Inferior parietal cortex (tissue), 1 donor: ENCODE measurements at regions not wholly inside any gene's neighbourhood (a gene's known extent, or its start where the extent isn't known, plus 50 kb on each side); places are given as distances from the start of the nearest gene placed in this dataset.

Experiments
- DNase-seq: peaks from one replicate; pipeline ENCODE4 v3.0.0-alpha.2; 2016; ENCODE audit errors: extremely low spot score

GRCh38 chr5:86780018-86780417, 162.3 kb downstream of the COX7C start:
- no peak for DNase-seq

GRCh38 chr5:86786955-86787354, 169.2 kb downstream of the COX7C start:
- DNase-seq, result no peak

GRCh38 chr5:86795659-86796058, 177.9 kb downstream of the COX7C start:
- DNase-seq, result no peak

DNA sequence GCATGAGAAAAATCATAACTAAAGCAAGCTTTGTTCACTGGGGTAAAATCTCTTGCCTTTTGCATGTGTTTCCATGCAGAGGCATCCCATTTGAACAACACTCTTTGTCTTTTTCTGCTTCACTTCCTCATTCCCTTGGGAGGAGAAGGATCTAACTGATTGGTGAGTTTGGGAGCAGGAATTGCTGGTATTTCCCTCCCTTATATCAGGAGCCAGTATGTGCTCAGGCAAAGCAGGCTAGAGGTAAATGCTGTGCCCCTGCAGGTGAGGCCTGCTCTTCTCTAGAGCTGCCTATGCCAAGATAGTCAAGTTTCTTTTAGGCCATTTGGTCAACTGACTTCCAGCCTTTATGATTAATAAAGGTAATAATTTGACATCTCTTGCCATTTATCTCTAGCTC, 179.9 kb downstream of the COX7C start:
- DNase-seq, result no peak

- DNase-seq, result no peak
These were observed 188.5 kb downstream of the COX7C start for GRCh38 chr5:86806206-86806605.

DNA sequence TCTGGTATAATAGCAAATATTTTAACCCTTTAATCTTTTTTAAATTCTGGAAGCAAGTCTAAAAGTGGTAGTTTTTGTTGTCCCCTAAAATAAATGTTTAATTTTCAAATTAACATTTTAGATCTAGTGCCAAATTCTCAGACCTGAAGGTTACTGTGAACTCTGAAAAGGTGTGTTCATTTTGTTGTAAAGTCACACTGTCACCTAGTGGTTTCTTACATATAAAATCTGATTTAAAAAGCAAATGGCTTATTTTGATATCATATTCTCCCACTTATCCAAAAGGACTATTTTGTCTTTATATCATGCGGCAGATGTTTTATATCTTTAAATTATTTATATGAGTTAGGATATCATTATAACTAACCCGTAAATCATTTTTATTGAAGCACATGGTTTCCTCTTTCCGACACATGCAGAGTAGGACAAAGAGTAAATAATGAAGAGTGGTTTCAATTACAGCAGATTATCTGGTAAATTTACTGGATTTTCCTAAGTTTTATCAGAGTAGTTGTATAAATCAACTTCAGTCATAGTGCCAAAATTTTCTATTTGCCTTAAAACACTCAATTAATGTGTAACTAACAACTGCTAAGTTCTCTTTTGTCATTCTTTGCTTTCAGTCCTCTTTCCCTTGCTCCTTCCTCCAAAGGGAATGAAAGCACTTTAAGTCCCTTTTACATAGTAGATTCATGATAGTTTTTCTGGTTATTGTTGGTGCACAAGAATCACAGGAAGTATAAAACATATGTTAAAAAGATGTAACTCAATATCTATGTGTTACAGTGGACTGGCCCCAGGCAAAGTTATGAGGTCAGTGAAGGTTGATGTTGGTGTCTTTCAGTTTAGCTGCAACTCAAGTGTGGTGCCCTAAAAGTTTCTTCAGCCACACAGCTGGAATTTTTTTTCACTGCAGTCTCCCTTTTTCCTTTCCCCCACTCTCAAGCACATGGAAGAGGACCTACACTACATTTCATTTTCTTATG, 189.6 kb downstream of the COX7C start:
- no peak for DNase-seq

- DNase-seq, result no peak
These were observed 196.6 kb downstream of the COX7C start for GRCh38 chr5:86814315-86814714.

- DNase-seq, result no peak
These were observed 197.2 kb downstream of the COX7C start for GRCh38 chr5:86814907-86815306.

GRCh38 chr5:86824637-86825036, 206.9 kb downstream of the COX7C start:
- DNase-seq, result no peak

DNA sequence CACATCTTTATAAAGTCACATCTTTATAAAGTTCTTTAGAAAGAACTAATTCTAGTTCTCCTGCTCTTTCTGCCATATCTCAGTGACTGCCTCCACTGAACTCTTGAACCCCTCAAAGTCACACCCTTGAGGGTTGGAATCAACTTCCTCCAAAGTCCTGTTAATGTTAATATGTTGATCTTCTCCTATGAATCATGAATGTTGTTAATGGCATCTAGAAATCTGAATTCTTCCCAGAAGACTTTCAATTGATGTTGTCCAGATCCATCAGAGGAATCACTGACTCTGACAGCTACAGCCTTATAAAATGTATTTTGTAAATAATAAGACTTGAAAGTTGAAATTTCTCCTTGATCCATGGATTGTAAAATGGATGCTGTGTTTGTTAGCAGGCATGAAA, 213.4 kb downstream of the COX7C start:
- no peak for DNase-seq

DNA sequence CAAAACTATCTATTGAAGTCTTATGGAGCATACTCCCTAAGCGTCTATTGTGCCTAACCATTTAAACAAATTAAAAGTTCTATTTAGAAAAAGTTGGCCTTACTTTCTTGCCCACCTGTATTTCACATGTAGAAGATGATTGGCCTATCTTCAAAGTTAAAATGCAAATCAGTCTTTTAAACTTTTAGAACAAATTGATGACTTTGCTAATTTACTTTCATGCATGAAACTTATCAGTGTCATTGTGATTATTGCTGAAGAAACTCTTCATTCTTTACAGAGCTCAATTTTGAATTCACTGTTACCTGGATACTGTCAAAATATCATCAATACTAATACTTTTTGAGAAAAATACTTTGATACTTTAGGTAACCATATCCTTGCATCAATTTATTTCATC, 216.1 kb downstream of the COX7C start:
- no peak for DNase-seq

GRCh38 chr5:86837610-86838009, 219.9 kb downstream of the COX7C start:
- no peak for DNase-seq

- no peak for DNase-seq
These were observed 220.3 kb downstream of the COX7C start for GRCh38 chr5:86838083-86838482.

- no peak for DNase-seq
These were observed 223.4 kb downstream of the COX7C start for GRCh38 chr5:86841000-86841644.

- no peak for DNase-seq
These were observed 240.7 kb downstream of the COX7C start for GRCh38 chr5:86858442-86858841.

- DNase-seq, result no peak
These were observed 243.8 kb downstream of the COX7C start for GRCh38 chr5:86861512-86861911.

DNA sequence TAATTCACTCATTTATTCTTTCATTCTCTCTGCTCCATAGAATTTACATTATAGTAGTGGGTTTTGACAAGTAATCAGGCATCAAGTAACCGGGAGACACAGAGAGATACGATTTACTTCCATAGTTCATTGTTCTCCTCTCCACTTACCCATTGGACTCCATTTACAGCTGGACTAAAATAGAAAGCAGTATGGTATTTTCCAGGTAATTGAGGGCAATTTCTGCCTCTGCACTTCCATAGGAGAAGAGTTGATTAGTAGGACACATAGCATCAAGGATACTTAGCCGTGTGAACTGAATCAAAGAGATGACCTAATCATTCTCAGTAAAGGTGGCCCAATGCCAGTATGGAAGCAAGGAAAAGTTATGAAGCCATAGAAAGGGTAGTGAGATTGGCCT, 244.4 kb downstream of the COX7C start:
- DNase-seq, result no peak

GRCh38 chr5:86864051-86864450, 246.3 kb downstream of the COX7C start:
- DNase-seq, result no peak

DNA sequence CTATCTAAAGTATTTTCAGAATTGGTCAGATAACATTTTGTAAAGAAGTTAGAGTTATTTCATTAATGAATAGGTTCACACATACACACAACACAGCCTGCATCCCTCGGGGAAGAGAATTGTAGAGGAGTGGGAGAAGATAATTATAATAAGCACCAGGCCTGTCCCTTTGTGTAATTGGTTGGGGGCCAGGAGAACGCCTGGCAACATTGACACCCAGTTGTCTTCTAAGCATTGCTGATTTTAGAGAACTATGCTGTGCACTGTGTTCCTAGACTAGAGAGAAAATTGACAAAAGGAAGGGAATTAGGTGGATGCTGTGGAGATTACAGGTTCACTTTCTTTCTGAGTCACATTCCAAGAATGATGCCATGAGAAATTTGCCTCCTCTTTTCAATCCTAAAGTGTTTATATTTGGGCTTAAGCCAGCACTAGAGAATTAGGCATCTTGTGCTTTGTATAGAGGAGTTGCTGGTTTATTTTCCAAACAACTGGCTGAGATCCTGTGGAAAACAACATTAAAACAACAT, 247.6 kb downstream of the COX7C start:
- no peak for DNase-seq

DNA sequence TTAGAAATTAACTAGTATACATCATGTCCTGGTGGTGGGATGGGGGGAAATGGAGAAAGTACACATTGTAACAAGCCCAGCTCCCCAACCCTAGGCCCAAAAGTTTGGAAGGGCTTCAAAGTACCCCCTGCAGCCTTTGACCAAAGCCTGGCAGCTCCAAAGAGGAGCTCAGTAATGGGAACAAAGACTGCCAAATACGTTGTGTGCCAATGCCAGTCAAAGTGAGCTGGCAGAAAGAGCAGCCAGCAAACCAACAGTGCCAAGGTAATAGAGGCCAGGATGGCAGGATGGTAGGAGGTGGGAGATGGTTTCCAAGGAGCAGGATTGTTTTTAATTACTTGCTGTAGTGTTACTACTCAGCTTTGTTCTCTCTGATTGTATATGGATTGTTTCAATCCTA, 248.3 kb downstream of the COX7C start:
- no peak for DNase-seq

DNA sequence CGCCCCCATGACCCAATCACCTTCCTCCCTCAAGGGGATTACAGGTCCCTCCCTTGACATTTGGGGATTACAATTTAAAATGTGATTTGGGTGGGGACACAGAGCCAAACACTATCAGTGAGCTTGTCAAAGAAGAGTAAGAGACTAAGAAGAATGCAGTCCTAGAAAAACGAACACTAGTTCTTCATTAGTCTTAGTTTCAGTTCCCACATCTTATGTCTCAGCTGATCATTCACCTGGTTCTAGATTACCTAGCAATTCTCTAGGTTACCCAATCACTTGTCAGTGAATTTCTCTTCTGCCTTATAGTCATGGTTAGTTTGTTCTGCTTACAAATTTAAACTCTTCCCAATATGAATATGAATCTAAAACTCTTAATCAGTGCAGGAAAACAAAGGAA, 251.5 kb downstream of the COX7C start:
- DNase-seq, result no peak

DNA sequence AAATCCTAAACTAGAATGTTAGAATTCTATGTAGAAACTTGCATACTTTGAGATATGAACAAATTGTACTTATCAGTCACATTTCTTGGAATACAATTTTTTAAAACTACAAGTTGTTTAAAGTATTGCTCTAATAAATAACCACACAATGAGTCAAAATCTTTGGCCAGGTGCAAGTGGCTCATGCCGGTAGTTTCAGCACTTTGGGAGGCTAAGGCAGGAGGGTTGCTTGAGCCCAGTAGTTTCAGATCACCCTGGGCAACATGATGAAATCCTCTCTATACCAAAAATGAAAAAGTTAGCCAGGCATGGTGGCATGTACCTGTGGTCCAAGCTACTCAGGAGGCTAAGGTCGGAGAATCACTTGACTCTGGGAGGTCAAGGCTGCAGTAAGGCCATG, 257.8 kb downstream of the COX7C start:
- no peak for DNase-seq

GRCh38 chr5:86878250-86878649, 260.5 kb downstream of the COX7C start:
- DNase-seq, result no peak
